GM21786 (cell line): ENCODE measurements at regions not wholly inside any gene's neighbourhood (a gene's known extent, or its start where the extent isn't known, plus 50 kb on each side); places are given as distances from the start of the nearest gene placed in this dataset.

Experiments used
- ATAC-seq: cut with Tn5 transposase; IDR thresholded peaks from one replicate; pipeline ENCODE4 v1.9.1; 2021; ENCODE audit not compliant: unreplicated experiment

GRCh38 chr5:163772241-163772640, 266.8 kb downstream of the MAT2B start:
- ATAC-seq: no peak

- ATAC-seq: no peak
These were observed 267.2 kb downstream of the MAT2B start for GRCh38 chr5:163772644-163773043.

GRCh38 chr5:163773226-163773625, 267.8 kb downstream of the MAT2B start:
- no peak for ATAC-seq

GRCh38 chr5:163789870-163790269, 284.5 kb downstream of the MAT2B start:
- ATAC-seq: no peak

- ATAC-seq: no peak
These were observed 285.1 kb downstream of the MAT2B start for GRCh38 chr5:163790497-163790896.

GRCh38 chr5:163794993-163795392, 289.6 kb downstream of the MAT2B start:
- no peak for ATAC-seq

- ATAC-seq: no peak
These were observed 302.4 kb downstream of the MAT2B start for GRCh38 chr5:163807781-163808180.

GRCh38 chr5:163809473-163809872, 304.1 kb downstream of the MAT2B start:
- no peak for ATAC-seq

- no peak for ATAC-seq
These were observed 308.5 kb downstream of the MAT2B start for GRCh38 chr5:163813900-163814299.

- no peak for ATAC-seq
These were observed 309.9 kb downstream of the MAT2B start for GRCh38 chr5:163815240-163815791.

GRCh38 chr5:163821142-163821541, 315.7 kb downstream of the MAT2B start:
- ATAC-seq: no peak

- no peak for ATAC-seq
These were observed 317.1 kb downstream of the MAT2B start for GRCh38 chr5:163822548-163822947.

GRCh38 chr5:163825661-163826060, 320.2 kb downstream of the MAT2B start:
- ATAC-seq: no peak

- no peak for ATAC-seq
These were observed 320.8 kb downstream of the MAT2B start for GRCh38 chr5:163826201-163826600.

GRCh38 chr5:163832155-163832554, 326.7 kb downstream of the MAT2B start:
- no peak for ATAC-seq

GRCh38 chr5:163838738-163839137, 333.3 kb downstream of the MAT2B start:
- no peak for ATAC-seq

- no peak for ATAC-seq
These were observed 341.1 kb downstream of the MAT2B start for GRCh38 chr5:163846512-163846911.

GRCh38 chr5:163855754-163856153, 350.3 kb downstream of the MAT2B start:
- no peak for ATAC-seq

- ATAC-seq: no peak
These were observed 356.3 kb downstream of the MAT2B start for GRCh38 chr5:163861670-163862069.

GRCh38 chr5:163867324-163867723, 361.9 kb downstream of the MAT2B start:
- ATAC-seq: no peak

- ATAC-seq: no peak
These were observed 362.3 kb downstream of the MAT2B start for GRCh38 chr5:163867738-163868137.

- ATAC-seq: no peak
These were observed 364.2 kb downstream of the MAT2B start for GRCh38 chr5:163869581-163869980.

GRCh38 chr5:163870441-163870840, 365.0 kb downstream of the MAT2B start:
- ATAC-seq: no peak

GRCh38 chr5:163874431-163874830, 369.0 kb downstream of the MAT2B start:
- no peak for ATAC-seq
